ENCODE measurements at regions not wholly inside any gene's neighbourhood (a gene's known extent, or its start where the extent isn't known, plus 50 kb on each side); places are given as distances from the start of the nearest gene placed in this dataset.

- H3K4me1 ChIP-seq (ENCODE audit: low read depth): no peaks in the 10 kb centered on the region
- H3K9me3 ChIP-seq (ENCODE audit: low read depth): no peaks in the 10 kb centered on the region
- no peak overlapping the region for H3K27ac ChIP-seq
- TF ChIP-seq, protein P1, sequence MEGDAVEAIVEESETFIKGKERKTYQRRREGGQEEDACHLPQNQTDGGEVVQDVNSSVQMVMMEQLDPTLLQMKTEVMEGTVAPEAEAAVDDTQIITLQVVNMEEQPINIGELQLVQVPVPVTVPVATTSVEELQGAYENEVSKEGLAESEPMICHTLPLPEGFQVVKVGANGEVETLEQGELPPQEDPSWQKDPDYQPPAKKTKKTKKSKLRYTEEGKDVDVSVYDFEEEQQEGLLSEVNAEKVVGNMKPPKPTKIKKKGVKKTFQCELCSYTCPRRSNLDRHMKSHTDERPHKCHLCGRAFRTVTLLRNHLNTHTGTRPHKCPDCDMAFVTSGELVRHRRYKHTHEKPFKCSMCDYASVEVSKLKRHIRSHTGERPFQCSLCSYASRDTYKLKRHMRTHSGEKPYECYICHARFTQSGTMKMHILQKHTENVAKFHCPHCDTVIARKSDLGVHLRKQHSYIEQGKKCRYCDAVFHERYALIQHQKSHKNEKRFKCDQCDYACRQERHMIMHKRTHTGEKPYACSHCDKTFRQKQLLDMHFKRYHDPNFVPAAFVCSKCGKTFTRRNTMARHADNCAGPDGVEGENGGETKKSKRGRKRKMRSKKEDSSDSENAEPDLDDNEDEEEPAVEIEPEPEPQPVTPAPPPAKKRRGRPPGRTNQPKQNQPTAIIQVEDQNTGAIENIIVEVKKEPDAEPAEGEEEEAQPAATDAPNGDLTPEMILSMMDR (IDR thresholded peaks at IDR 0.05; ENCODE audit: low read depth, low read length): no peak
- no peaks in the 10 kb centered on the region for H3K36me3 ChIP-seq
- H3K27me3 ChIP-seq: no peaks in the 10 kb centered on the region
- DNase-seq (ENCODE audit: low read depth in 1 of 2, low spot score in 1 of 2): no peak
- no peak overlapping the region for H3K4me3 ChIP-seq
Measured at GRCh38 chr3:18057471-18058091, 315.1 kb upstream of the TBC1D5 start.

DNA sequence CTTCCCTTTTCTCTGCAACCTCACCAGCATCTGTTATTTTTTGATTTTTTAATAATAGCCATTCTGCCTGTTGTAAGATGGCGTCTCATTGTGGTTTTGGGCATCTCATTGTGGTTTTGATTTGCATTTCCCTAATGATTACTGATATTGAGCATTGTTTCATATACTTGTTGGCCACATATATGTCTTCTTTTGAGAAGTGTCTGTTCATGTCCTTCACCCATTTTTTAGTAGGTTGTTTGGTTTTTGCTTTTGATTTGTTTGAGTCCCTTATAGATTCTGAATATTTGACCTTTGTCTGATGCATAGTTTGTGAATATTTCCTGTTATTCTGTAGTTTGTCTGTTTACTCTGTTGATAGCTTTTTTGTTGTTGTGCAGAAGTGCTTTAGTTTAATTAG, 312.2 kb upstream of the TBC1D5 start:
- Histone ChIP-seq H3K27ac (no peak overlapping the region), H3K36me3 (no peaks in the 10 kb centered on the region), H3K4me1 (ENCODE audit: low read depth) (no peaks in the 10 kb centered on the region), H3K9me3 (ENCODE audit: low read depth) (no peaks in the 10 kb centered on the region), H3K27me3 (no peaks in the 10 kb centered on the region), H3K4me3 (no peak overlapping the region)
- no peak for DNase-seq (ENCODE audit: low read depth in 1 of 2, low spot score in 1 of 2)
- TF ChIP-seq, protein P1 (IDR thresholded peaks at IDR 0.05; ENCODE audit: low read depth, low read length): no peak

GRCh38 chr3:18051306-18051705, 308.9 kb upstream of the TBC1D5 start:
- H3K27me3 ChIP-seq: no peaks in the 10 kb centered on the region
- TF ChIP-seq, protein P1 (IDR thresholded peaks at IDR 0.05; ENCODE audit: low read depth, low read length): no peak
- no peaks in the 10 kb centered on the region for H3K36me3 ChIP-seq
- H3K27ac ChIP-seq: no peak overlapping the region
- H3K9me3 ChIP-seq (ENCODE audit: low read depth): no peaks in the 10 kb centered on the region
- H3K4me3 ChIP-seq: no peak overlapping the region
- no peak for DNase-seq (ENCODE audit: low read depth in 1 of 2, low spot score in 1 of 2)
- no peaks in the 10 kb centered on the region for H3K4me1 ChIP-seq (ENCODE audit: low read depth)

- DNase-seq (ENCODE audit: low read depth in 1 of 2, low spot score in 1 of 2): peak in 1 of 2 donors; percentile 45
- TF ChIP-seq, protein P1 (IDR thresholded peaks at IDR 0.05; ENCODE audit: low read depth, low read length): no peak
Measured at GRCh38 chr3:18049096-18049495, 306.7 kb upstream of the TBC1D5 start.

GRCh38 chr3:18047052-18047451, 304.6 kb upstream of the TBC1D5 start:
- Histone ChIP-seq H3K9me3 (ENCODE audit: low read depth) (no peaks in the 10 kb centered on the region), H3K4me3 (no peak overlapping the region), H3K4me1 (ENCODE audit: low read depth) (no peaks in the 10 kb centered on the region), H3K36me3 (no peaks in the 10 kb centered on the region), H3K27ac (no peak overlapping the region), H3K27me3 (no peaks in the 10 kb centered on the region)
- no peak for DNase-seq (ENCODE audit: low read depth in 1 of 2, low spot score in 1 of 2)
- TF ChIP-seq, protein P1 (IDR thresholded peaks at IDR 0.05; ENCODE audit: low read depth, low read length): no peak

More at GRCh38 chr3:18049096-18049495, 306.7 kb upstream of the TBC1D5 start:
- Histone ChIP-seq H3K4me3 (no peak overlapping the region), H3K27ac (no peak overlapping the region), H3K36me3 (no peaks in the 10 kb centered on the region), H3K27me3 (no peaks in the 10 kb centered on the region), H3K9me3 (ENCODE audit: low read depth) (no peaks in the 10 kb centered on the region), H3K4me1 (ENCODE audit: low read depth) (no peaks in the 10 kb centered on the region)

Measured in cardiac muscle cell (in vitro differentiated cells and primary cell).